BE2C (cell line): ENCODE measurements at regions not wholly inside any gene's neighbourhood (a gene's known extent, or its start where the extent isn't known, plus 50 kb on each side); places are given as distances from the start of the nearest gene placed in this dataset.

Experiments
- DNase-seq: peaks from one replicate; pipeline ENCODE4 v3.0.0-alpha.2; 2020
- H3K27me3 ChIP-seq: fragments of 250-450 bp; sonication (Bioruptor Pico); 2 replicates; pipeline ENCODE4 v1.5.1; 2020; ENCODE audit warnings: mild to moderate bottlenecking
- H3K36me3 ChIP-seq: fragments of 250-450 bp; sonication (Bioruptor Pico); 2 replicates; pipeline ENCODE4 v1.5.1; 2020; ENCODE audit warnings: mild to moderate bottlenecking
- H3K4me1 ChIP-seq: fragments of 250-450 bp; sonication (Bioruptor Pico); 2 replicates; pipeline ENCODE4 v1.5.1; 2020
- H3K4me3 ChIP-seq: 2 replicates; pipeline ENCODE4 v1.5.1; 2011; ENCODE audit warnings: low read depth, low read length
- H3K9me3 ChIP-seq: fragments of 250-450 bp; sonication (Bioruptor Pico); 2 replicates; pipeline ENCODE4 v1.5.1; 2020
- TF ChIP-seq, protein P1 (sequence below): IDR thresholded peaks from 2 replicates; pipeline ENCODE4 v1.5.1; 2012; ENCODE audit warnings: mild to moderate bottlenecking, low read depth, low read length

DNA sequence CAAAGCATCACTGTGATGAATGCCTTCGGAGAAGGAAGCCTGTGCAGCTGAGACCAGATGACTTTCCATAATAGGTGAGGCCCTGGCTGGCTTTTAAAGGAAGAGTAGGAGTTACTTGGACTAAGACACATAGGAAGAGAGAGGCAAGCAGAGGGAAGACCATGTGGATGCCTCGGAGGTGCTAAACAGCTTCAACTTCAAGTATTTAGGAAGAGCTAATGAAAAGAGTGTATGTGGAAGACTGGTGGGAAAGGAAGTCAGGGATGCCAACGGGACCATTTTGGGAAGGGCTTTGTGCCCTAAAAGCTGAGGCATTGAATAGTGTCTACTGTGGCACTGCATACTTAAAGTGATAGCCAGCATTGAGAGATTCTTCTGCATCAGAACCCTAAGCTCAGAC, 69.3 kb upstream of the OPCML start:
- DNase-seq, result no peak
- Histone ChIP-seq H3K9me3 (no peaks in the 10 kb centered on the region), H3K27me3 (no peaks in the 10 kb centered on the region), H3K4me1 (no peaks in the 10 kb centered on the region), H3K4me3 (no peak overlapping the region), H3K36me3 (no peaks in the 10 kb centered on the region)
- TF ChIP-seq, protein P1, sequence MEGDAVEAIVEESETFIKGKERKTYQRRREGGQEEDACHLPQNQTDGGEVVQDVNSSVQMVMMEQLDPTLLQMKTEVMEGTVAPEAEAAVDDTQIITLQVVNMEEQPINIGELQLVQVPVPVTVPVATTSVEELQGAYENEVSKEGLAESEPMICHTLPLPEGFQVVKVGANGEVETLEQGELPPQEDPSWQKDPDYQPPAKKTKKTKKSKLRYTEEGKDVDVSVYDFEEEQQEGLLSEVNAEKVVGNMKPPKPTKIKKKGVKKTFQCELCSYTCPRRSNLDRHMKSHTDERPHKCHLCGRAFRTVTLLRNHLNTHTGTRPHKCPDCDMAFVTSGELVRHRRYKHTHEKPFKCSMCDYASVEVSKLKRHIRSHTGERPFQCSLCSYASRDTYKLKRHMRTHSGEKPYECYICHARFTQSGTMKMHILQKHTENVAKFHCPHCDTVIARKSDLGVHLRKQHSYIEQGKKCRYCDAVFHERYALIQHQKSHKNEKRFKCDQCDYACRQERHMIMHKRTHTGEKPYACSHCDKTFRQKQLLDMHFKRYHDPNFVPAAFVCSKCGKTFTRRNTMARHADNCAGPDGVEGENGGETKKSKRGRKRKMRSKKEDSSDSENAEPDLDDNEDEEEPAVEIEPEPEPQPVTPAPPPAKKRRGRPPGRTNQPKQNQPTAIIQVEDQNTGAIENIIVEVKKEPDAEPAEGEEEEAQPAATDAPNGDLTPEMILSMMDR, result no peak

DNA sequence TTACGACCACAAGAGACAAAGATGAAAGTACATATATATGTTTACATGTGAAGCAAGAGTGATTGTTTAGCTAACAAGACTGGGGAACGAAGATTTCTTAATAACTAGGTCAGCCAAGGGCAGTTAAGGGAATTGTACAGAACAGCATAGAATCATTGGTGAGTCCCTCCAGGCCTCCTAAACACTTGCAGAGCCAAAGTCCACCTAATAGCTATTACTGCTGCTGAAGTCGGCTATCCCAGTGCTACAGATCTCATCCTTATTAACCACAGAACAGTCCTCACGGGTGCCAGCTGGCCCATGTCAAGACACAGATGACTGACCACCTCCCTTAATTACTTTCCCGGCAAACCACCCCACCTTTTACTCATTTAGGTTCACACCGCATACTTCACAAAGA, 68.5 kb upstream of the OPCML start:
- H3K4me1 ChIP-seq, result no peaks in the 10 kb centered on the region
- H3K27me3 ChIP-seq, result no peaks in the 10 kb centered on the region
- H3K9me3 ChIP-seq, result no peaks in the 10 kb centered on the region
- DNase-seq, result no peak
- no peaks in the 10 kb centered on the region for H3K36me3 ChIP-seq
- TF ChIP-seq, protein P1, result no peak
- no peak overlapping the region for H3K4me3 ChIP-seq

DNA sequence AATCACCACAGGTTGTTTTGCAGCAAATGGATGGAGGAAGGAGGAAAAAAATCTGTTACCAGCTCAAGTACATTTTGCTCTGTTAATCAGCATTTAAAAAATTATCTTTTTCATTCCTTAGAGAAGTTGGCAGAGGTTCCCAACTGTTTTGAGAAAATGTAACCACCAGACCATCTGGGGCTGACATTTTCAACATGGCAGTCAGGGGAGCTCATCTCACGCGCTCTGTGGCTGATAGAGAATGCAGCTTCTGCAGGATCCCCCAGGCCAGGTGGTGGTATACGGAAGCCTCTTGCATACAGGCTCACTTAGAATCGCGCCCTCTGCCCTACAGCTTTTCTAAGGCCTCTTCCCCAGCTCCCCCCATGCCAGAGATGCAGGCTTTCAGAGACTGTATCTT, 68.0 kb upstream of the OPCML start:
- Histone ChIP-seq H3K36me3 (no peaks in the 10 kb centered on the region), H3K4me1 (no peaks in the 10 kb centered on the region), H3K9me3 (no peaks in the 10 kb centered on the region), H3K4me3 (no peak overlapping the region), H3K27me3 (no peaks in the 10 kb centered on the region)
- no peak for DNase-seq
- TF ChIP-seq, protein P1, result no peak

DNA sequence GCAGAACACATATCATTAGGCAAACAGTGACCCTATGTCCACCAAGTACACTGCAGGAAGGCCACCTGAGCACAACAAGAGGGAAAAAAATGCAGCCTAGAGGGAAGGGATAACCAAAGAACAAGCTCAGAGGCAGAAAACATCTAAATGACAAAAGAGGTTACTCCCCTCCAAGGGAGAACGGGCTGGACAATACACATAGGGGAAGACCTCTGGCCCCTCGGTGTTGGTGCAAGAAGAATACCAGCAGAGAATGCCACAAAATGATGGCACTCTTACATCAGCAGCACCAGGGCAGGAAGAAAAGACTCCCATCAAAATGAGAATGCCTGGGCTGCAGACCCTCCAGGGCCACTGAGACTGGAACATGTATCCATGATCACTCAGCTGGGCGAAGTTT, 66.6 kb upstream of the OPCML start:
- Histone ChIP-seq H3K27me3 (no peaks in the 10 kb centered on the region), H3K4me3 (no peak overlapping the region), H3K36me3 (no peaks in the 10 kb centered on the region), H3K9me3 (no peaks in the 10 kb centered on the region), H3K4me1 (no peaks in the 10 kb centered on the region)
- no peak for DNase-seq
- TF ChIP-seq, protein P1, result no peak

DNA sequence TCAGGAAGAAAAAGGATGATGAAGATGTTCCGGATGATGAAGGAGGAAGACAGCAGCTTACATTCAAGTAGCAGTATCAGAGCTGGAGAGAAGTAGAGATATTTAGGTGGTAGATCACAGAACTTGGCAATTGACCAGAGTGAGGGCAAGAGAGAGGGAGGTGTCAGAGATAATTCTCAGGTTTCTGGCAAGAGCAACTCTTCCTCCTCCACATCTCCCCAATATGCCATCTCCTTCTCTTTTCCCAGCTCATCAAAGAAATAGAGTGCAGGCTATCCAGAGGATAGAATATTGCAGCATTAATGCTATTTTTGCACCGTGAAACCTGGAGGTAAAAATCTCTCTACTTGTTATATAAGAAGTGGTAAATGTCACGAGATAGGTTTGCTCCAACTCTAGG, 64.9 kb upstream of the OPCML start:
- Histone ChIP-seq H3K4me1 (no peaks in the 10 kb centered on the region), H3K27me3 (no peaks in the 10 kb centered on the region), H3K9me3 (no peaks in the 10 kb centered on the region), H3K36me3 (no peaks in the 10 kb centered on the region), H3K4me3 (no peak overlapping the region)
- no peak for DNase-seq
- TF ChIP-seq, protein P1, result no peak

DNA sequence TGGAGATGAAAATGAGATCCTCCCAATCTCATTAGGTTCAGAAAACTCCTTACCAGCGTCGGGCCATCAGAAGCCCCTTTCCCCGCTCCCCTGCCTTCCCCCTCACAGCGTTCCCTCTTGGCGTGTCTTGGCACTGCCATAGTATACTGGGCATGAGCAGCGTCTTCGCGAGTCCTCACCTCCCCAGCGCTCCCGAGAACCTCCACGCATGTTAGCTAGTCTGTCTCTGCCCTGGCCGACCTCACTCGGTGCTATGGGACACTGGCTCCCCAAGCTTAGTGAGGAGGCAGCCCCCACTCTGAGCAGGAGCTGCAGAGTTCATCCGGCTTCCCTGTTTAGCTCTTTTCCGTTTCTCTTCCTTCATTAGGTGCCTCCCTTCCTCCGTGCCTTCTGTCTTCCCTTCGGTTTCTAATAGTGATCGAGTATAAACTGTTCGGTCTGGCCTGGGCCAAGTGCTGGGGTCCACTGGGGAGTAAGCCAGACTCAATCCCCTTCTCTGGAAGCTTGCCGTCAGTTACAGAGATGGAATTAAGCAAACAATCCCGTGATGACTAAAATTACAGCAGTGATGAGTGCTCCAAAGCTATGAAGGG, 63.8 kb upstream of the OPCML start:
- Histone ChIP-seq H3K4me3 (no peak overlapping the region), H3K4me1 (no peaks in the 10 kb centered on the region), H3K27me3 (no peaks in the 10 kb centered on the region), H3K9me3 (no peaks in the 10 kb centered on the region), H3K36me3 (no peaks in the 10 kb centered on the region)
- DNase-seq, result no peak
- TF ChIP-seq, protein P1, result no peak
